Stimulated activated CD4-positive, alpha-beta T cell treated with anti-CD3 and anti-CD28 coated beads, Interleukin-12 subunit alpha, Interleukin-12 subunit beta, amount 100 ng/mL, for 24 hours (primary cell): ENCODE measurements at regions not wholly inside any gene's neighbourhood (a gene's known extent, or its start where the extent isn't known, plus 50 kb on each side); places are given as distances from the start of the nearest gene placed in this dataset.
"Not testable (repeated sequence)": the region's sequence is repeated elsewhere in the genome, so short reads cannot be mapped to it uniquely, and the experiment has no call there.

ENCODE experiments used
- DNase-seq, 2 experiments: peaks; one replicate each; pipeline ENCODE4 v3.0.0-alpha.2; 2020; ENCODE audit warnings: low read depth in 2 of 2

GRCh38 chr11:45000918-45001317, 50.2 kb upstream of the TP53I11 start:
- no peak for DNase-seq

GRCh38 chr11:45001466-45002165, 50.9 kb upstream of the TP53I11 start:
- no peak for DNase-seq

GRCh38 chr11:45005106-45005505, 54.4 kb upstream of the TP53I11 start:
- no peak for DNase-seq

- no peak for DNase-seq
Observed at GRCh38 chr11:45007011-45007410, 56.3 kb upstream of the TP53I11 start.

- not testable (repeated sequence) for DNase-seq
Observed at GRCh38 chr11:45015983-45016382, 65.3 kb upstream of the TP53I11 start.

GRCh38 chr11:45016446-45016845, 65.8 kb upstream of the TP53I11 start:
- DNase-seq, result not testable (repeated sequence)

- DNase-seq, result no peak
Observed at GRCh38 chr11:45017329-45017728, 66.6 kb upstream of the TP53I11 start.

GRCh38 chr11:45021001-45021400, 70.3 kb upstream of the TP53I11 start:
- DNase-seq, result no peak

GRCh38 chr11:45021692-45022141, 71.0 kb upstream of the TP53I11 start:
- no peak for DNase-seq

- DNase-seq, result no peak
Observed at GRCh38 chr11:45022294-45023064, 71.8 kb upstream of the TP53I11 start.

- no peak for DNase-seq
Observed at GRCh38 chr11:45023065-45023365, 72.3 kb upstream of the TP53I11 start.

- DNase-seq, result no peak
Observed at GRCh38 chr11:45024316-45024715, 73.6 kb upstream of the TP53I11 start.

- no peak for DNase-seq
Observed at GRCh38 chr11:45024846-45025588, 74.3 kb upstream of the TP53I11 start.

GRCh38 chr11:45025716-45026492, 75.2 kb upstream of the TP53I11 start:
- no peak for DNase-seq

- DNase-seq, result no peak
Observed at GRCh38 chr11:45026835-45027234, 76.2 kb upstream of the TP53I11 start.

- no peak for DNase-seq
Observed at GRCh38 chr11:45027312-45027711, 76.6 kb upstream of the TP53I11 start.

GRCh38 chr11:45028911-45029682, 78.4 kb upstream of the TP53I11 start:
- DNase-seq, result no peak

GRCh38 chr11:45030778-45031177, 80.1 kb upstream of the TP53I11 start:
- no peak for DNase-seq

- DNase-seq, result no peak
Observed at GRCh38 chr11:45031912-45032519, 81.3 kb upstream of the TP53I11 start.

- no peak for DNase-seq
Observed at GRCh38 chr11:45035413-45035812, 84.7 kb upstream of the TP53I11 start.

GRCh38 chr11:45036010-45036409, 85.3 kb upstream of the TP53I11 start:
- no peak for DNase-seq
